SK-N-SH treated with all-trans-retinoic acid at 6 μM for 48 hours (cell line): ENCODE measurements at regions not wholly inside any gene's neighbourhood (a gene's known extent, or its start where the extent isn't known, plus 50 kb on each side); places are given as distances from the start of the nearest gene placed in this dataset.
A peak's percentile ranks its signal among the peaks of the same experiment; 100 is the strongest.

Experiments used
- ATAC-seq: fragments of 200-7000 bp; cut with Tn5 transposase; 3 replicates; pipeline ENCODE4 v1.9.1; 2020; ENCODE audit warnings: mild to moderate bottlenecking, moderate library complexity
- ARNTL ChIP-seq: fragments of 450-650 bp; formaldehyde crosslinking; IDR thresholded peaks from 2 replicates; pipeline ENCODE4 v1.5.0; 2020; ENCODE audit warnings: low read depth, mild to moderate bottlenecking, moderate library complexity, borderline replicate concordance
- BACH2 ChIP-seq: fragments of 250-450 bp; sonication (Bioruptor Pico); IDR thresholded peaks from 2 replicates; pipeline ENCODE4 v1.9.0; 2021; ENCODE audit warnings: mild to moderate bottlenecking, borderline replicate concordance
- ESRRG ChIP-seq: fragments of 250-450 bp; sonication (Bioruptor Pico); IDR thresholded peaks from 2 replicates; pipeline ENCODE4 v1.6.1; 2021; ENCODE audit warnings: mild to moderate bottlenecking
- GLIS3 ChIP-seq: fragments of 250-450 bp; sonication (Bioruptor Pico); IDR thresholded peaks from 2 replicates; pipeline ENCODE4 v1.5.0; 2020; ENCODE audit warnings: mild to moderate bottlenecking, moderate library complexity
- OSR1 ChIP-seq: fragments of 250-450 bp; sonication (Bioruptor Pico); IDR thresholded peaks from 2 replicates; pipeline ENCODE4 v1.8.0; 2022; ENCODE audit warnings: moderate library complexity, mild to moderate bottlenecking, inconsistent platforms
- PPARA ChIP-seq: fragments of 250-450 bp; sonication (Bioruptor Pico); IDR thresholded peaks from 2 replicates; pipeline ENCODE4 v1.5.0; 2020; ENCODE audit warnings: mild to moderate bottlenecking, borderline replicate concordance
- RARB ChIP-seq: fragments of 250-450 bp; sonication (Bioruptor Pico); IDR thresholded peaks from 2 replicates; pipeline ENCODE4 v1.8.0; 2021; ENCODE audit warnings: mild to moderate bottlenecking, moderate library complexity
- SNAI2 ChIP-seq: fragments of 250-450 bp; sonication (Bioruptor Pico); IDR thresholded peaks from 2 replicates; pipeline ENCODE4 v1.5.0; 2020; ENCODE audit warnings: mild to moderate bottlenecking, moderate library complexity
- ZC3H10 ChIP-seq: fragments of 250-450 bp; sonication (Bioruptor Pico); IDR thresholded peaks from 2 replicates; pipeline ENCODE4 v1.5.1; 2021; ENCODE audit warnings: mild to moderate bottlenecking, moderate library complexity
- ZFP3 ChIP-seq: fragments of 250-450 bp; sonication (Bioruptor Pico); IDR thresholded peaks from 2 replicates; pipeline ENCODE4 v1.5.0; 2020; ENCODE audit warnings: mild to moderate bottlenecking, moderate library complexity
- ZFP30 ChIP-seq: fragments of 450-650 bp; formaldehyde crosslinking; IDR thresholded peaks from 2 replicates; pipeline ENCODE4 v1.5.0; 2022; ENCODE audit warnings: mild to moderate bottlenecking, moderate library complexity
- ZNF565 ChIP-seq: fragments of 450-650 bp; formaldehyde crosslinking; conservative IDR thresholded peaks from 2 replicates; pipeline ENCODE4 v1.5.0; 2020; ENCODE audit warnings: low read depth, mild to moderate bottlenecking, moderate library complexity
- ZNF8 ChIP-seq: fragments of 450-650 bp; formaldehyde crosslinking; IDR thresholded peaks from 2 replicates; pipeline ENCODE4 v1.5.0; 2020; ENCODE audit warnings: mild to moderate bottlenecking, moderate library complexity
- TF ChIP-seq, protein P1 (sequence below): fragments of 250-450 bp; sonication (Bioruptor Pico); IDR thresholded peaks from 2 replicates; pipeline ENCODE4 v1.8.0; 2021; ENCODE audit warnings: low read depth, mild to moderate bottlenecking, moderate library complexity, borderline replicate concordance
- TF ChIP-seq, protein P2 (sequence below): fragments of 250-450 bp; sonication (Bioruptor Pico); IDR thresholded peaks from 2 replicates; pipeline ENCODE4 v1.5.0; 2020; ENCODE audit warnings: mild to moderate bottlenecking, moderate library complexity
- TF ChIP-seq, protein P3 (sequence below): fragments of 250-450 bp; sonication (Bioruptor Pico); IDR thresholded peaks from 2 replicates; pipeline ENCODE4 v1.5.1; 2021; ENCODE audit warnings: mild to moderate bottlenecking, moderate library complexity
- TF ChIP-seq, protein P4 (sequence below): fragments of 250-450 bp; sonication (Bioruptor Pico); IDR thresholded peaks from 2 replicates; pipeline ENCODE4 v1.5.1; 2020; ENCODE audit warnings: low read depth, mild to moderate bottlenecking, moderate library complexity
- TF ChIP-seq, protein P5 (sequence below): fragments of 250-450 bp; sonication (Bioruptor Pico); IDR thresholded peaks from 2 replicates; pipeline ENCODE4 v1.8.0; 2020; ENCODE audit warnings: mild to moderate bottlenecking, moderate library complexity, borderline replicate concordance

DNA sequence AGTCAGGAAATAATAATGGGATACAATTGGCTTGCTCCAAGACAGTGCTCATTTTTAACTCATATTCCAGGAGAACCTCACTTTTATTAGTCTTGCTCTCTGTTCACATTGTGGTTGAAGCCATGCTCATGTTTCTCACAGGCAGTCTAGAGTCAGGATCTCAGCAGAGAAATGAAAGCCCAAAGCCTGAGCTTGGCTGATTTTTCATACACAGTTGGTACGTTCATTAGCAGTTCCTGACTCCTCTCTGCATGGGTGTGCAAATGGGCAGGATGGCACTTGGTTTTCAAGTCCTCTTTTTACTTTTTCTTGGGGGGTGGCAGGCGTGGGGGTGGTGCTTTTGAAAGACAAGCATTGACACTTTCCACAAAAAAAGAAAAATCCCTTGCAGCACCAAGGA, 56.0 kb upstream of the KLF7 start:
- TF ChIP-seq, protein P1, sequence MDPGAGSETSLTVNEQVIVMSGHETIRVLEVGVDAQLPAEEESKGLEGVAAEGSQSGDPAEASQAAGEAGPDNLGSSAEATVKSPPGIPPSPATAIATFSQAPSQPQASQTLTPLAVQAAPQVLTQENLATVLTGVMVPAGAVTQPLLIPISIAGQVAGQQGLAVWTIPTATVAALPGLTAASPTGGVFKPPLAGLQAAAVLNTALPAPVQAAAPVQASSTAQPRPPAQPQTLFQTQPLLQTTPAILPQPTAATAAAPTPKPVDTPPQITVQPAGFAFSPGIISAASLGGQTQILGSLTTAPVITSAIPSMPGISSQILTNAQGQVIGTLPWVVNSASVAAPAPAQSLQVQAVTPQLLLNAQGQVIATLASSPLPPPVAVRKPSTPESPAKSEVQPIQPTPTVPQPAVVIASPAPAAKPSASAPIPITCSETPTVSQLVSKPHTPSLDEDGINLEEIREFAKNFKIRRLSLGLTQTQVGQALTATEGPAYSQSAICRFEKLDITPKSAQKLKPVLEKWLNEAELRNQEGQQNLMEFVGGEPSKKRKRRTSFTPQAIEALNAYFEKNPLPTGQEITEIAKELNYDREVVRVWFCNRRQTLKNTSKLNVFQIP (CRISPR knock-in tag) = no peak
- TF ChIP-seq, protein P2, sequence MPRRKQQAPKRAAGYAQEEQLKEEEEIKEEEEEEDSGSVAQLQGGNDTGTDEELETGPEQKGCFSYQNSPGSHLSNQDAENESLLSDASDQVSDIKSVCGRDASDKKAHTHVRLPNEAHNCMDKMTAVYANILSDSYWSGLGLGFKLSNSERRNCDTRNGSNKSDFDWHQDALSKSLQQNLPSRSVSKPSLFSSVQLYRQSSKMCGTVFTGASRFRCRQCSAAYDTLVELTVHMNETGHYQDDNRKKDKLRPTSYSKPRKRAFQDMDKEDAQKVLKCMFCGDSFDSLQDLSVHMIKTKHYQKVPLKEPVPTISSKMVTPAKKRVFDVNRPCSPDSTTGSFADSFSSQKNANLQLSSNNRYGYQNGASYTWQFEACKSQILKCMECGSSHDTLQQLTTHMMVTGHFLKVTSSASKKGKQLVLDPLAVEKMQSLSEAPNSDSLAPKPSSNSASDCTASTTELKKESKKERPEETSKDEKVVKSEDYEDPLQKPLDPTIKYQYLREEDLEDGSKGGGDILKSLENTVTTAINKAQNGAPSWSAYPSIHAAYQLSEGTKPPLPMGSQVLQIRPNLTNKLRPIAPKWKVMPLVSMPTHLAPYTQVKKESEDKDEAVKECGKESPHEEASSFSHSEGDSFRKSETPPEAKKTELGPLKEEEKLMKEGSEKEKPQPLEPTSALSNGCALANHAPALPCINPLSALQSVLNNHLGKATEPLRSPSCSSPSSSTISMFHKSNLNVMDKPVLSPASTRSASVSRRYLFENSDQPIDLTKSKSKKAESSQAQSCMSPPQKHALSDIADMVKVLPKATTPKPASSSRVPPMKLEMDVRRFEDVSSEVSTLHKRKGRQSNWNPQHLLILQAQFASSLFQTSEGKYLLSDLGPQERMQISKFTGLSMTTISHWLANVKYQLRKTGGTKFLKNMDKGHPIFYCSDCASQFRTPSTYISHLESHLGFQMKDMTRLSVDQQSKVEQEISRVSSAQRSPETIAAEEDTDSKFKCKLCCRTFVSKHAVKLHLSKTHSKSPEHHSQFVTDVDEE (CRISPR knock-in tag) = no peak
- TF ChIP-seq ZFP30 (CRISPR knock-in tag) (no peak), OSR1 (no peak), RARB (CRISPR knock-in tag) (no peak), BACH2 (CRISPR knock-in tag) (no peak), ESRRG (no peak), ZFP3 (CRISPR knock-in tag) (no peak), GLIS3 (no peak), ZC3H10 (CRISPR knock-in tag) (no peak), PPARA (CRISPR knock-in tag) (no peak), SNAI2 (CRISPR knock-in tag) (no peak), ZNF8 (CRISPR knock-in tag) (no peak)
- TF ChIP-seq, protein P3, sequence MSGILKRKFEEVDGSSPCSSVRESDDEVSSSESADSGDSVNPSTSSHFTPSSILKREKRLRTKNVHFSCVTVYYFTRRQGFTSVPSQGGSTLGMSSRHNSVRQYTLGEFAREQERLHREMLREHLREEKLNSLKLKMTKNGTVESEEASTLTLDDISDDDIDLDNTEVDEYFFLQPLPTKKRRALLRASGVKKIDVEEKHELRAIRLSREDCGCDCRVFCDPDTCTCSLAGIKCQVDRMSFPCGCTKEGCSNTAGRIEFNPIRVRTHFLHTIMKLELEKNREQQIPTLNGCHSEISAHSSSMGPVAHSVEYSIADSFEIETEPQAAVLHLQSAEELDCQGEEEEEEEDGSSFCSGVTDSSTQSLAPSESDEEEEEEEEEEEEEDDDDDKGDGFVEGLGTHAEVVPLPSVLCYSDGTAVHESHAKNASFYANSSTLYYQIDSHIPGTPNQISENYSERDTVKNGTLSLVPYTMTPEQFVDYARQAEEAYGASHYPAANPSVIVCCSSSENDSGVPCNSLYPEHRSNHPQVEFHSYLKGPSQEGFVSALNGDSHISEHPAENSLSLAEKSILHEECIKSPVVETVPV = no peak
- TF ChIP-seq, protein P4, sequence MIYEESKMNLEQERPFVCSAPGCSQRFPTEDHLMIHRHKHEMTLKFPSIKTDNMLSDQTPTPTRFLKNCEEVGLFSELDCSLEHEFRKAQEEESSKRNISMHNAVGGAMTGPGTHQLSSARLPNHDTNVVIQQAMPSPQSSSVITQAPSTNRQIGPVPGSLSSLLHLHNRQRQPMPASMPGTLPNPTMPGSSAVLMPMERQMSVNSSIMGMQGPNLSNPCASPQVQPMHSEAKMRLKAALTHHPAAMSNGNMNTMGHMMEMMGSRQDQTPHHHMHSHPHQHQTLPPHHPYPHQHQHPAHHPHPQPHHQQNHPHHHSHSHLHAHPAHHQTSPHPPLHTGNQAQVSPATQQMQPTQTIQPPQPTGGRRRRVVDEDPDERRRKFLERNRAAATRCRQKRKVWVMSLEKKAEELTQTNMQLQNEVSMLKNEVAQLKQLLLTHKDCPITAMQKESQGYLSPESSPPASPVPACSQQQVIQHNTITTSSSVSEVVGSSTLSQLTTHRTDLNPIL (CRISPR knock-in tag) = no peak
- TF ChIP-seq, protein P5, sequence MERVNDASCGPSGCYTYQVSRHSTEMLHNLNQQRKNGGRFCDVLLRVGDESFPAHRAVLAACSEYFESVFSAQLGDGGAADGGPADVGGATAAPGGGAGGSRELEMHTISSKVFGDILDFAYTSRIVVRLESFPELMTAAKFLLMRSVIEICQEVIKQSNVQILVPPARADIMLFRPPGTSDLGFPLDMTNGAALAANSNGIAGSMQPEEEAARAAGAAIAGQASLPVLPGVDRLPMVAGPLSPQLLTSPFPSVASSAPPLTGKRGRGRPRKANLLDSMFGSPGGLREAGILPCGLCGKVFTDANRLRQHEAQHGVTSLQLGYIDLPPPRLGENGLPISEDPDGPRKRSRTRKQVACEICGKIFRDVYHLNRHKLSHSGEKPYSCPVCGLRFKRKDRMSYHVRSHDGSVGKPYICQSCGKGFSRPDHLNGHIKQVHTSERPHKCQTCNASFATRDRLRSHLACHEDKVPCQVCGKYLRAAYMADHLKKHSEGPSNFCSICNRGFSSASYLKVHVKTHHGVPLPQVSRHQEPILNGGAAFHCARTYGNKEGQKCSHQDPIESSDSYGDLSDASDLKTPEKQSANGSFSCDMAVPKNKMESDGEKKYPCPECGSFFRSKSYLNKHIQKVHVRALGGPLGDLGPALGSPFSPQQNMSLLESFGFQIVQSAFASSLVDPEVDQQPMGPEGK (CRISPR knock-in tag) = no peak
- ATAC-seq = no peak

DNA sequence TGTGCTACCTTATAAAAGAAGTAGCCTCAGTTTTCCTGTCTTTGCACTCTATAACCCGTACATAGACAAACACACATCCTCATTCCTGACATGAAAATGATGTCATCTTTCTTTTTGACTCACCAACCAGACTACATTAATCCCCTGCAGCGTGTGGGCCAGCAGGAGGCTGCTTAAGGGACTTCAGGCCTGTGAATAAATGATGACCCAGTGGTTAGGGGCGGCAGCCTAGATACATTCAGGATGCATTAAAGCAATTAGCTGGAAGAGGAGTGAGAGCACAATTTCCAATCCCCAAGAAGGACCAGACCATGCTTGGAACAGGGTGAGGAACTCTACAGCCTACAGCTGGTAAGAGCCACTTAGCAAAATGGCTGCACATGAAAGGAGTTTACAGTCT, 57.3 kb upstream of the KLF7 start:
- peak; percentile 76 for ATAC-seq
- TF ChIP-seq PPARA (CRISPR knock-in tag) (no peak), ZNF565 (CRISPR knock-in tag) (no peak), SNAI2 (CRISPR knock-in tag) (no peak), ZC3H10 (CRISPR knock-in tag) (no peak), RARB (CRISPR knock-in tag) (no peak), BACH2 (CRISPR knock-in tag) (no peak), ARNTL (CRISPR knock-in tag) (no peak), ZNF8 (CRISPR knock-in tag) (no peak), ESRRG (no peak), GLIS3 (no peak)
- TF ChIP-seq, protein P2 (CRISPR knock-in tag) = no peak
- TF ChIP-seq, protein P1 (CRISPR knock-in tag) = no peak
- TF ChIP-seq, protein P4 (CRISPR knock-in tag) = no peak
